NOMO-1 (cell line): ENCODE measurements at regions not wholly inside any gene's neighbourhood (a gene's known extent, or its start where the extent isn't known, plus 50 kb on each side); places are given as distances from the start of the nearest gene placed in this dataset.
"Not testable (repeated sequence)": the region's sequence is repeated elsewhere in the genome, so short reads cannot be mapped to it uniquely, and the experiment has no call there.

ENCODE experiments used
- DNase-seq, 2 experiments: peaks; one replicate each; lab custom pipeline; 2025; ENCODE audit not compliant: unreplicated experiment in 2 of 2; lab: John Stamatoyannopoulos, UW

GRCh38 chr4:184906480-184907097, 80.8 kb upstream of the ACSL1 start:
- DNase-seq = no peak

GRCh38 chr4:184907216-184907615, 81.4 kb upstream of the ACSL1 start:
- no peak for DNase-seq

- no peak for DNase-seq
These were observed 82.0 kb upstream of the ACSL1 start for GRCh38 chr4:184907810-184908209.

GRCh38 chr4:184911310-184911709, 85.5 kb upstream of the ACSL1 start:
- DNase-seq = no peak

GRCh38 chr4:184913356-184914143, 87.8 kb upstream of the ACSL1 start:
- DNase-seq = no peak

- not testable (repeated sequence) for DNase-seq
These were observed 93.0 kb upstream of the ACSL1 start for GRCh38 chr4:184918799-184919198.

GRCh38 chr4:184921456-184921855, 95.7 kb upstream of the ACSL1 start:
- DNase-seq = no peak

- no peak for DNase-seq
These were observed 96.0 kb upstream of the HELT start for GRCh38 chr4:184922301-184922700.

GRCh38 chr4:184924516-184924915, 93.8 kb upstream of the HELT start:
- DNase-seq = peak; percentile 57 to 61

- DNase-seq = no peak
These were observed 88.8 kb upstream of the HELT start for GRCh38 chr4:184929476-184929875.

GRCh38 chr4:184930026-184930425, 88.3 kb upstream of the HELT start:
- DNase-seq = no peak

GRCh38 chr4:184932343-184932742, 85.9 kb upstream of the HELT start:
- DNase-seq = no peak

- no peak for DNase-seq
These were observed 85.0 kb upstream of the HELT start for GRCh38 chr4:184933311-184933710.

GRCh38 chr4:184934184-184934583, 84.1 kb upstream of the HELT start:
- DNase-seq = no peak

- no peak for DNase-seq
These were observed 83.3 kb upstream of the HELT start for GRCh38 chr4:184934961-184935360.

GRCh38 chr4:184936071-184936470, 82.2 kb upstream of the HELT start:
- DNase-seq = no peak

- no peak for DNase-seq
These were observed 81.1 kb upstream of the HELT start for GRCh38 chr4:184937030-184937710.

GRCh38 chr4:184937745-184938144, 80.5 kb upstream of the HELT start:
- no peak for DNase-seq

GRCh38 chr4:184938871-184939270, 79.4 kb upstream of the HELT start:
- no peak for DNase-seq

- DNase-seq = no peak
These were observed 78.3 kb upstream of the HELT start for GRCh38 chr4:184939978-184940377.

- no peak for DNase-seq
These were observed 77.8 kb upstream of the HELT start for GRCh38 chr4:184940500-184940899.
